Fibroblast of skin of back (primary cell): ENCODE measurements at regions not wholly inside any gene's neighbourhood (a gene's known extent, or its start where the extent isn't known, plus 50 kb on each side); places are given as distances from the start of the nearest gene placed in this dataset.
"Not testable (repeated sequence)": the region's sequence is repeated elsewhere in the genome, so short reads cannot be mapped to it uniquely, and the experiment has no call there.

ENCODE experiments used
- DNase-seq: peaks from one replicate; pipeline ENCODE4 v3.0.0-alpha.2; 2013

GRCh38 chr12:58424735-58425392, 483.5 kb downstream of the ATP23 start:
- peak; percentile 21 for DNase-seq

GRCh38 chr12:58425481-58426392, 484.4 kb downstream of the ATP23 start:
- DNase-seq = peak; percentile 96

GRCh38 chr12:58426437-58426836, 485.1 kb downstream of the ATP23 start:
- not testable (repeated sequence) for DNase-seq

GRCh38 chr12:58433959-58434358, 486.3 kb downstream of the LRIG3 start:
- DNase-seq = no peak

- DNase-seq = no peak
Measured at GRCh38 chr12:58434726-58435125, 485.6 kb downstream of the LRIG3 start.

GRCh38 chr12:58435647-58436046, 484.7 kb downstream of the LRIG3 start:
- DNase-seq = no peak

- no peak for DNase-seq
Measured at GRCh38 chr12:58441483-58441882, 478.8 kb downstream of the LRIG3 start.

GRCh38 chr12:58443273-58443980, 476.9 kb downstream of the LRIG3 start:
- peak; percentile 29 for DNase-seq

- DNase-seq = peak; percentile 33
Measured at GRCh38 chr12:58443981-58444371, 476.3 kb downstream of the LRIG3 start.

- no peak for DNase-seq
Measured at GRCh38 chr12:58450868-58451482, 469.3 kb downstream of the LRIG3 start.

- peak; percentile 77 for DNase-seq
Measured at GRCh38 chr12:58452546-58452945, 467.8 kb downstream of the LRIG3 start.

- DNase-seq = no peak
Measured at GRCh38 chr12:58453306-58453705, 467.0 kb downstream of the LRIG3 start.

GRCh38 chr12:58455136-58455535, 465.2 kb downstream of the LRIG3 start:
- peak; percentile 61 for DNase-seq

GRCh38 chr12:58458102-58458501, 462.2 kb downstream of the LRIG3 start:
- DNase-seq = no peak

GRCh38 chr12:58459191-58459590, 461.1 kb downstream of the LRIG3 start:
- DNase-seq = peak; percentile 6

- no peak for DNase-seq
Measured at GRCh38 chr12:58463051-58463450, 457.3 kb downstream of the LRIG3 start.

GRCh38 chr12:58465418-58465817, 454.9 kb downstream of the LRIG3 start:
- peak; percentile 48 for DNase-seq

- DNase-seq = no peak
Measured at GRCh38 chr12:58470266-58471010, 449.9 kb downstream of the LRIG3 start.

- DNase-seq = no peak
Measured at GRCh38 chr12:58479401-58479800, 440.9 kb downstream of the LRIG3 start.

GRCh38 chr12:58481811-58482210, 438.5 kb downstream of the LRIG3 start:
- no peak for DNase-seq

- peak; percentile 32 for DNase-seq
Measured at GRCh38 chr12:58487255-58487654, 433.0 kb downstream of the LRIG3 start.

- DNase-seq = peak; percentile 82
Measured at GRCh38 chr12:58487678-58488161, 432.6 kb downstream of the LRIG3 start.
